Liver (tissue), 8 donors: ENCODE measurements at regions not wholly inside any gene's neighbourhood (a gene's known extent, or its start where the extent isn't known, plus 50 kb on each side); places are given as distances from the start of the nearest gene placed in this dataset.

Experiments used
- DNase-seq: peaks from one replicate; pipeline ENCODE4 v3.0.0-alpha.2; 2017; ENCODE audit warnings: low spot score
- H3K27ac ChIP-seq, 2 donors: one replicate each; pipeline ENCODE4 v1.7.0; 2013; ENCODE audit warnings: inconsistent platforms in 2 of 2, low read length in 2 of 2, control low read depth in 1 of 2, low read depth in 1 of 2, mild to moderate bottlenecking in 1 of 2
- H3K27me3 ChIP-seq, 4 donors: one replicate each; pipeline versions ENCODE4 v1.6.1 to v1.7.0; 2013; ENCODE audit warnings: low read length in 3 of 4, inconsistent platforms in 1 of 4, mild to moderate bottlenecking in 1 of 4, moderate library complexity in 1 of 4; ENCODE audit not compliant: control insufficient read depth in 4 of 4, insufficient read depth in 4 of 4
- H3K36me3 ChIP-seq, 4 donors: one replicate each; pipeline versions ENCODE4 v1.6.1 to v1.7.0; 2013; ENCODE audit warnings: low read length in 3 of 4, mild to moderate bottlenecking in 3 of 4, low read depth in 1 of 4, moderate library complexity in 1 of 4; ENCODE audit not compliant: control insufficient read depth in 4 of 4, insufficient read depth in 3 of 4
- H3K4me1 ChIP-seq, 4 donors: one replicate each; pipeline versions ENCODE4 v1.6.1 to v1.7.0; 2013; ENCODE audit warnings: low read length in 3 of 4, mild to moderate bottlenecking in 3 of 4, moderate library complexity in 1 of 4; ENCODE audit not compliant: control insufficient read depth in 4 of 4, insufficient read depth in 4 of 4
- H3K4me3 ChIP-seq, 3 donors: one replicate each; pipeline versions ENCODE4 v1.6.1 to v1.7.0; 2013; ENCODE audit warnings: low read length in 3 of 3, control low read depth in 1 of 3, low read depth in 1 of 3, mild to moderate bottlenecking in 1 of 3
- H3K9ac ChIP-seq, 2 donors: one replicate each; pipeline ENCODE4 v1.7.0; 2013; ENCODE audit warnings: low read length in 2 of 2, mild to moderate bottlenecking in 2 of 2, moderate library complexity in 2 of 2, control low read depth in 1 of 2, low read depth in 1 of 2
- H3K9me3 ChIP-seq, 4 donors: one replicate each; pipeline versions ENCODE4 v1.6.1 to v1.7.0; 2013; ENCODE audit warnings: low read length in 3 of 4; ENCODE audit not compliant: control insufficient read depth in 4 of 4
- EGR1 ChIP-seq, 2 donors: IDR thresholded peaks; 2 replicates each; pipeline ENCODE4 v1.6.1; 2016 to 2018; ENCODE audit warnings: antibody characterized with exemption in 2 of 2, low read depth in 2 of 2
- FOXA1 ChIP-seq: IDR thresholded peaks from 2 replicates; pipeline ENCODE4 v1.6.1; 2016; ENCODE audit warnings: antibody characterized with exemption
- FOXA2 ChIP-seq: IDR thresholded peaks from 2 replicates; pipeline ENCODE4 v1.6.1; 2016; ENCODE audit warnings: antibody characterized with exemption
- GABPA ChIP-seq, 2 donors: IDR thresholded peaks in 1 of 2; conservative IDR thresholded peaks in 1 of 2; 2 replicates each; pipeline ENCODE4 v1.6.1; 2016; ENCODE audit warnings: antibody characterized with exemption in 2 of 2, mild to moderate bottlenecking in 1 of 2, moderate library complexity in 1 of 2
- HNF4A ChIP-seq, 2 donors: conservative IDR thresholded peaks; 2 replicates each; pipeline ENCODE4 v1.6.1; 2016; ENCODE audit warnings: antibody characterized with exemption in 2 of 2, mild to moderate bottlenecking in 2 of 2
- HNF4G ChIP-seq: IDR thresholded peaks from 2 replicates; pipeline ENCODE4 v1.6.1; 2016; ENCODE audit warnings: antibody characterized with exemption
- JUND ChIP-seq, 2 donors: IDR thresholded peaks; 2 replicates each; pipeline ENCODE4 v1.6.1; 2016; ENCODE audit warnings: antibody characterized with exemption in 2 of 2
- NR2F2 ChIP-seq: IDR thresholded peaks from 2 replicates; pipeline ENCODE4 v1.6.1; 2016; ENCODE audit warnings: antibody characterized with exemption
- RAD21 ChIP-seq, 2 donors: IDR thresholded peaks; 2 replicates each; pipeline ENCODE4 v1.6.1; 2016; ENCODE audit warnings: antibody characterized with exemption in 2 of 2, mild to moderate bottlenecking in 2 of 2
- RXRA ChIP-seq, 2 donors: IDR thresholded peaks; 2 replicates each; pipeline ENCODE4 v1.6.1; 2017 to 2018; ENCODE audit warnings: antibody characterized with exemption in 2 of 2, mild to moderate bottlenecking in 1 of 2
- SP1 ChIP-seq: IDR thresholded peaks from 2 replicates; pipeline ENCODE4 v1.6.1; 2018; ENCODE audit warnings: antibody characterized with exemption, mild to moderate bottlenecking
- TAF1 ChIP-seq: conservative IDR thresholded peaks from 2 replicates; pipeline ENCODE4 v1.6.1; 2016; ENCODE audit warnings: antibody characterized with exemption, mild to moderate bottlenecking
- YY1 ChIP-seq: IDR thresholded peaks from 2 replicates; pipeline ENCODE4 v1.6.1; 2016; ENCODE audit warnings: antibody characterized with exemption, mild to moderate bottlenecking
- WGBS: extraction: QIAGEN DNeasy Blood & Tissue Kit; methylation state at CpG from one replicate; pipeline ENCODE4 v1.1.7; 2013; 5-methylcytosine and 5-hydroxymethylcytosine counted together
- TF ChIP-seq, protein P1 (sequence below): IDR thresholded peaks from 2 replicates; pipeline ENCODE4 v1.6.1; 2016; ENCODE audit warnings: antibody characterized with exemption
- TF ChIP-seq, protein P2 (sequence below): IDR thresholded peaks from 2 replicates; pipeline ENCODE4 v1.6.1; 2016; ENCODE audit warnings: antibody characterized with exemption, mild to moderate bottlenecking
- TF ChIP-seq, protein P3 (sequence below): IDR thresholded peaks from 2 replicates; pipeline ENCODE4 v1.6.1; 2016; ENCODE audit warnings: antibody characterized with exemption
- TF ChIP-seq, protein P4 (sequence below): IDR thresholded peaks from 2 replicates; pipeline ENCODE4 v1.6.1; 2016; ENCODE audit warnings: antibody characterized with exemption
- TF ChIP-seq, protein P5 (sequence below): fragments of 150-350 bp; IDR thresholded peaks from 2 replicates; pipeline ENCODE4 v1.5.1; 2017; ENCODE audit warnings: improper control_type of control experiment, low read depth, low read length; ENCODE audit not compliant: missing input control
- donor health status: healthy.
- donor health status: healthy.
- donor health status: healthy.
- donor health status: healthy.
- donor health status: healthy.

DNA sequence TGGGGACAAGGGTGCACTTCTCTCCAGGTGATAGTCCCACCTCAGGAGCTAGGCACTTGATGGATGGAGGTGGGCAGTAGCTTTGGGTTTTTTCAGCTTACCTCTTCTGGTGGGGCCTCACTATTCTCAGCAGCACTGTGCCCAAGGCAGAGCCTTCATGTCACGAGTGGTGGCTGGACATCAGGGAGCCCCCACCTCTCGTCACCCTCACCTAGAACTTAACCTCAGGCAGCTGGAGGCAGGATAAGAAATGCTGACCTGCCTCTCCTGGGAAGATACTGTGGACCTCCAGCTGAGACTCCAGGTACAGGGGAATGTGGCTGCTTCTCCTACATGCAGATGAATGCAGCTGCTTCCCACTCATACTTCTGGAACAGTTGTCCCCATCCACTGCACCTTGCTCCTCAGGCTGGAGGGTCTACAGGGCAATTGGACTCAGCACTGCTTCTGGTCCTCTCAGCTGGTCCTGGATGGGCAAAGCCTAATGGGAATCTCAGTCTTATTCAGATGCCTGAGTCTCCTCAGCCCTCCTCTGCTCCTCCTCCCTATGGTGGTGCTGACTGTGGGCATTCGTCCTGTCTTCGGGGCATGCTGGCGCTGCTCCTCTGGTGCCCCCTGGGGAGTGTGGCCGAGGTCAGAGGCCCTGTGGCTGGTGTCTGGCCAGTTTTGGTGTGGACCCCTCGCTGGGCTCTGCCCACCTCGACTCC is 129.9 kb downstream of the KLF13 start:
- no peak overlapping the region for H3K27ac ChIP-seq
- H3K27me3 ChIP-seq: no peaks in the 10 kb centered on the region
- H3K9me3 ChIP-seq: no peaks in the 10 kb centered on the region
- no peaks in the 10 kb centered on the region for H3K36me3 ChIP-seq
- no peak for TF ChIP-seq TAF1
- TF ChIP-seq, protein P1, sequence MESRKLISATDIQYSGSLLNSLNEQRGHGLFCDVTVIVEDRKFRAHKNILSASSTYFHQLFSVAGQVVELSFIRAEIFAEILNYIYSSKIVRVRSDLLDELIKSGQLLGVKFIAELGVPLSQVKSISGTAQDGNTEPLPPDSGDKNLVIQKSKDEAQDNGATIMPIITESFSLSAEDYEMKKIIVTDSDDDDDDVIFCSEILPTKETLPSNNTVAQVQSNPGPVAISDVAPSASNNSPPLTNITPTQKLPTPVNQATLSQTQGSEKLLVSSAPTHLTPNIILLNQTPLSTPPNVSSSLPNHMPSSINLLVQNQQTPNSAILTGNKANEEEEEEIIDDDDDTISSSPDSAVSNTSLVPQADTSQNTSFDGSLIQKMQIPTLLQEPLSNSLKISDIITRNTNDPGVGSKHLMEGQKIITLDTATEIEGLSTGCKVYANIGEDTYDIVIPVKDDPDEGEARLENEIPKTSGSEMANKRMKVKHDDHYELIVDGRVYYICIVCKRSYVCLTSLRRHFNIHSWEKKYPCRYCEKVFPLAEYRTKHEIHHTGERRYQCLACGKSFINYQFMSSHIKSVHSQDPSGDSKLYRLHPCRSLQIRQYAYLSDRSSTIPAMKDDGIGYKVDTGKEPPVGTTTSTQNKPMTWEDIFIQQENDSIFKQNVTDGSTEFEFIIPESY: no peak
- no peak for TF ChIP-seq HNF4A (conservative IDR thresholded peaks at IDR 0.05)
- TF ChIP-seq YY1: no peak
- no peak for TF ChIP-seq RXRA (IDR thresholded peaks at IDR 0.05)
- no peak for TF ChIP-seq FOXA1
- no peak for TF ChIP-seq HNF4G
- TF ChIP-seq, protein P2, sequence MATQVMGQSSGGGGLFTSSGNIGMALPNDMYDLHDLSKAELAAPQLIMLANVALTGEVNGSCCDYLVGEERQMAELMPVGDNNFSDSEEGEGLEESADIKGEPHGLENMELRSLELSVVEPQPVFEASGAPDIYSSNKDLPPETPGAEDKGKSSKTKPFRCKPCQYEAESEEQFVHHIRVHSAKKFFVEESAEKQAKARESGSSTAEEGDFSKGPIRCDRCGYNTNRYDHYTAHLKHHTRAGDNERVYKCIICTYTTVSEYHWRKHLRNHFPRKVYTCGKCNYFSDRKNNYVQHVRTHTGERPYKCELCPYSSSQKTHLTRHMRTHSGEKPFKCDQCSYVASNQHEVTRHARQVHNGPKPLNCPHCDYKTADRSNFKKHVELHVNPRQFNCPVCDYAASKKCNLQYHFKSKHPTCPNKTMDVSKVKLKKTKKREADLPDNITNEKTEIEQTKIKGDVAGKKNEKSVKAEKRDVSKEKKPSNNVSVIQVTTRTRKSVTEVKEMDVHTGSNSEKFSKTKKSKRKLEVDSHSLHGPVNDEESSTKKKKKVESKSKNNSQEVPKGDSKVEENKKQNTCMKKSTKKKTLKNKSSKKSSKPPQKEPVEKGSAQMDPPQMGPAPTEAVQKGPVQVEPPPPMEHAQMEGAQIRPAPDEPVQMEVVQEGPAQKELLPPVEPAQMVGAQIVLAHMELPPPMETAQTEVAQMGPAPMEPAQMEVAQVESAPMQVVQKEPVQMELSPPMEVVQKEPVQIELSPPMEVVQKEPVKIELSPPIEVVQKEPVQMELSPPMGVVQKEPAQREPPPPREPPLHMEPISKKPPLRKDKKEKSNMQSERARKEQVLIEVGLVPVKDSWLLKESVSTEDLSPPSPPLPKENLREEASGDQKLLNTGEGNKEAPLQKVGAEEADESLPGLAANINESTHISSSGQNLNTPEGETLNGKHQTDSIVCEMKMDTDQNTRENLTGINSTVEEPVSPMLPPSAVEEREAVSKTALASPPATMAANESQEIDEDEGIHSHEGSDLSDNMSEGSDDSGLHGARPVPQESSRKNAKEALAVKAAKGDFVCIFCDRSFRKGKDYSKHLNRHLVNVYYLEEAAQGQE: no peak
- TF ChIP-seq, protein P3, sequence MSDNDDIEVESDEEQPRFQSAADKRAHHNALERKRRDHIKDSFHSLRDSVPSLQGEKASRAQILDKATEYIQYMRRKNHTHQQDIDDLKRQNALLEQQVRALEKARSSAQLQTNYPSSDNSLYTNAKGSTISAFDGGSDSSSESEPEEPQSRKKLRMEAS: no peak
- no peak for TF ChIP-seq FOXA2
- TF ChIP-seq NR2F2: no peak
- TF ChIP-seq, protein P4, sequence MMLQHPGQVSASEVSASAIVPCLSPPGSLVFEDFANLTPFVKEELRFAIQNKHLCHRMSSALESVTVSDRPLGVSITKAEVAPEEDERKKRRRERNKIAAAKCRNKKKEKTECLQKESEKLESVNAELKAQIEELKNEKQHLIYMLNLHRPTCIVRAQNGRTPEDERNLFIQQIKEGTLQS: no peak
- no peak for TF ChIP-seq RAD21 (IDR thresholded peaks at IDR 0.05)
- TF ChIP-seq GABPA (IDR thresholded peaks at IDR 0.05 in 1 of 2, conservative IDR thresholded peaks at IDR 0.05 in 1 of 2): no peak
- TF ChIP-seq, protein P5, sequence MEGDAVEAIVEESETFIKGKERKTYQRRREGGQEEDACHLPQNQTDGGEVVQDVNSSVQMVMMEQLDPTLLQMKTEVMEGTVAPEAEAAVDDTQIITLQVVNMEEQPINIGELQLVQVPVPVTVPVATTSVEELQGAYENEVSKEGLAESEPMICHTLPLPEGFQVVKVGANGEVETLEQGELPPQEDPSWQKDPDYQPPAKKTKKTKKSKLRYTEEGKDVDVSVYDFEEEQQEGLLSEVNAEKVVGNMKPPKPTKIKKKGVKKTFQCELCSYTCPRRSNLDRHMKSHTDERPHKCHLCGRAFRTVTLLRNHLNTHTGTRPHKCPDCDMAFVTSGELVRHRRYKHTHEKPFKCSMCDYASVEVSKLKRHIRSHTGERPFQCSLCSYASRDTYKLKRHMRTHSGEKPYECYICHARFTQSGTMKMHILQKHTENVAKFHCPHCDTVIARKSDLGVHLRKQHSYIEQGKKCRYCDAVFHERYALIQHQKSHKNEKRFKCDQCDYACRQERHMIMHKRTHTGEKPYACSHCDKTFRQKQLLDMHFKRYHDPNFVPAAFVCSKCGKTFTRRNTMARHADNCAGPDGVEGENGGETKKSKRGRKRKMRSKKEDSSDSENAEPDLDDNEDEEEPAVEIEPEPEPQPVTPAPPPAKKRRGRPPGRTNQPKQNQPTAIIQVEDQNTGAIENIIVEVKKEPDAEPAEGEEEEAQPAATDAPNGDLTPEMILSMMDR: no peak
- no peak for TF ChIP-seq SP1
- no peak for TF ChIP-seq EGR1 (IDR thresholded peaks at IDR 0.05; ENCODE audit: low read depth in 2 of 2)
- no peak for TF ChIP-seq JUND (IDR thresholded peaks at IDR 0.05)
- peaks cover 0 to 3% (median 0%) of the 10 kb centered on the region in 4 donors for H3K4me1 ChIP-seq
- WGBS: 80% methylated on average over 8 of the region's 8 CpGs
- peak; percentile 25 for DNase-seq
- no peak overlapping the region for H3K4me3 ChIP-seq
- no peak overlapping the region for H3K9ac ChIP-seq
